Keratinocyte (primary cell): ENCODE measurements at regions not wholly inside any gene's neighbourhood (a gene's known extent, or its start where the extent isn't known, plus 50 kb on each side); places are given as distances from the start of the nearest gene placed in this dataset.

Source experiments
- DNase-seq: peaks from one replicate; pipeline ENCODE4 v3.0.0-alpha.2; 2011; ENCODE audit warnings: low read depth, missing footprints, low spot score
- FAIRE-seq: peaks from 2 replicates; lab custom pipeline; 2011; peaks lifted over from hg19 to GRCh38; lab: Jason Lieb, UNC
- H2AFZ ChIP-seq: 2 replicates; pipeline ENCODE4 v1.6.0; 2012; ENCODE audit warnings: low read length, control low read depth, inconsistent platforms; ENCODE audit not compliant: control insufficient read depth
- H3K27ac ChIP-seq: 2 replicates; pipeline ENCODE4 v1.5.1; 2011; ENCODE audit warnings: low read length; ENCODE audit not compliant: control insufficient read depth, insufficient read depth
- H3K27me3 ChIP-seq: 3 replicates; pipeline ENCODE4 v1.6.0; 2011; ENCODE audit warnings: low read length; ENCODE audit not compliant: control insufficient read depth, insufficient read depth; ENCODE audit errors: extremely low read depth
- H3K36me3 ChIP-seq, 2 experiments: 2 replicates in 1 of 2; 3 replicates in 1 of 2; pipeline ENCODE4 v1.5.1; 2011; ENCODE audit warnings: low read length in 2 of 2, mild to moderate bottlenecking in 1 of 2; ENCODE audit not compliant: control insufficient read depth in 2 of 2, insufficient read depth in 2 of 2; ENCODE audit errors: extremely low read depth in 1 of 2
- H3K4me1 ChIP-seq: 3 replicates; pipeline ENCODE4 v1.5.1; 2011; ENCODE audit warnings: low read length; ENCODE audit not compliant: control insufficient read depth, insufficient read depth; ENCODE audit errors: extremely low read depth
- H3K4me2 ChIP-seq: 3 replicates; pipeline ENCODE4 v1.6.0; 2011; ENCODE audit warnings: low read depth, low read length; ENCODE audit not compliant: control insufficient read depth, insufficient read depth; ENCODE audit errors: extremely low read depth
- H3K4me3 ChIP-seq, 3 experiments: fragments of 200-600 bp in 1 of 3; sonication (generic) in 1 of 3; 2 replicates in 2 of 3; 3 replicates in 1 of 3; pipeline ENCODE4 v1.5.1; 2011 to 2016; ENCODE audit warnings: low read length in 3 of 3, mild to moderate bottlenecking in 3 of 3, control low read depth in 2 of 3, inconsistent platforms in 1 of 3, low read depth in 1 of 3, mixed read lengths in 1 of 3, mixed run types in 1 of 3, moderate library complexity in 1 of 3; ENCODE audit not compliant: control insufficient read depth in 2 of 3, insufficient read depth in 2 of 3; ENCODE audit errors: extremely low read depth in 1 of 3
- H3K79me2 ChIP-seq: 2 replicates; pipeline ENCODE4 v1.6.0; 2012; ENCODE audit warnings: low read length; ENCODE audit not compliant: control insufficient read depth, insufficient read depth
- H3K9ac ChIP-seq: 3 replicates; pipeline ENCODE4 v1.6.0; 2011; ENCODE audit warnings: low read length; ENCODE audit not compliant: control insufficient read depth, insufficient read depth; ENCODE audit errors: extremely low read depth
- H3K9me1 ChIP-seq: 3 replicates; pipeline ENCODE4 v1.6.0; 2011; ENCODE audit warnings: low read length; ENCODE audit not compliant: control insufficient read depth, insufficient read depth; ENCODE audit errors: extremely low read depth
- H3K9me3 ChIP-seq: 2 replicates; pipeline ENCODE4 v1.5.1; 2012; ENCODE audit warnings: low read depth, low read length; ENCODE audit not compliant: control insufficient read depth
- H4K20me1 ChIP-seq: 3 replicates; pipeline ENCODE4 v1.6.0; 2011; ENCODE audit warnings: low read length; ENCODE audit not compliant: control insufficient read depth, insufficient read depth; ENCODE audit errors: extremely low read depth
- EZH2 ChIP-seq: IDR thresholded peaks from one replicate; pipeline ENCODE4 v1.6.1; 2012; ENCODE audit warnings: inconsistent platforms, mild to moderate bottlenecking, low read length, moderate library complexity
- dilution Hi-C: fragments of 300-500 bp; cut with MboI; formaldehyde crosslinking; loops from one replicate; pipeline ENCODE4 v1.7.0; 2020; ENCODE audit warnings: low sequenced_read_pairs; ENCODE audit not compliant: extremely low pct_ligation_motif_present
- TF ChIP-seq, protein P1 (sequence below), 3 experiments: IDR thresholded peaks in 1 of 3; conservative IDR thresholded peaks in 1 of 3; optimal IDR thresholded peaks in 1 of 3; 2 replicates in 2 of 3; 3 replicates in 1 of 3; pipeline versions ENCODE3 to v1.5.1; 2011; ENCODE audit warnings: low read length in 3 of 3, mild to moderate bottlenecking in 3 of 3, moderate library complexity in 2 of 3, control low read depth in 1 of 3, inconsistent platforms in 1 of 3; ENCODE audit not compliant: insufficient read depth in 2 of 3; ENCODE audit errors: extremely low read depth in 1 of 3

DNA sequence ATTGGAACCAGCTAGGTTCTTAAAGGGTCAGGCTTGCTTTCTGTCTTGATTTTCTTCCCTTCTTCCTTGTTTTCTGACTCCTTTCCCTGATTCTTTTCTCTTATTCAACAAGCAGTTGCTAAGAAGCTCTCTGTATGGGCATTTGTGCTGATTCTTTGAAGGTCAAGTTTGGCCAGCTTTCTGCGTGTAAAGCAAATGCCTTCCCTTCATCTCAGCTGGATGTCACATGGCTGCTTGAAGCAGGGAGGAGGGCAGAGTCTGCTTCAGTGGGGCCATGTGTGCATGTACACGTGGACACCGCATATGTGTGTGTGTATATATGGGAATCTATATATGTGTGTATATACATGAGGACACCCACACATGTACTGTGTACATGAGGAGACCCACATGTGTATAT lies 139.9 kb upstream of the ATP6AP2 start:
- Histone ChIP-seq H3K4me2 (no peak overlapping the region), H2AFZ (no peak overlapping the region), H3K9ac (no peak overlapping the region), H3K27me3 (no peaks in the 10 kb centered on the region), H3K36me3 (no peaks in the 10 kb centered on the region), H3K4me3 (no peak overlapping the region), H3K79me2 (no peaks in the 10 kb centered on the region), H4K20me1 (no peaks in the 10 kb centered on the region), H3K27ac (no peak overlapping the region), H3K9me1 (no peaks in the 10 kb centered on the region), H3K4me1 (peaks cover 5% of the 10 kb centered on the region), H3K9me3 (no peaks in the 10 kb centered on the region)
- FAIRE-seq (no peak), DNase-seq (no peak)
- no peak for TF ChIP-seq EZH2
- TF ChIP-seq, protein P1, sequence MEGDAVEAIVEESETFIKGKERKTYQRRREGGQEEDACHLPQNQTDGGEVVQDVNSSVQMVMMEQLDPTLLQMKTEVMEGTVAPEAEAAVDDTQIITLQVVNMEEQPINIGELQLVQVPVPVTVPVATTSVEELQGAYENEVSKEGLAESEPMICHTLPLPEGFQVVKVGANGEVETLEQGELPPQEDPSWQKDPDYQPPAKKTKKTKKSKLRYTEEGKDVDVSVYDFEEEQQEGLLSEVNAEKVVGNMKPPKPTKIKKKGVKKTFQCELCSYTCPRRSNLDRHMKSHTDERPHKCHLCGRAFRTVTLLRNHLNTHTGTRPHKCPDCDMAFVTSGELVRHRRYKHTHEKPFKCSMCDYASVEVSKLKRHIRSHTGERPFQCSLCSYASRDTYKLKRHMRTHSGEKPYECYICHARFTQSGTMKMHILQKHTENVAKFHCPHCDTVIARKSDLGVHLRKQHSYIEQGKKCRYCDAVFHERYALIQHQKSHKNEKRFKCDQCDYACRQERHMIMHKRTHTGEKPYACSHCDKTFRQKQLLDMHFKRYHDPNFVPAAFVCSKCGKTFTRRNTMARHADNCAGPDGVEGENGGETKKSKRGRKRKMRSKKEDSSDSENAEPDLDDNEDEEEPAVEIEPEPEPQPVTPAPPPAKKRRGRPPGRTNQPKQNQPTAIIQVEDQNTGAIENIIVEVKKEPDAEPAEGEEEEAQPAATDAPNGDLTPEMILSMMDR (optimal IDR thresholded peaks at IDR 0.05 in 1 of 3, IDR thresholded peaks at IDR 0.05 in 1 of 3, conservative IDR thresholded peaks at IDR 0.05 in 1 of 3; ENCODE audit: extremely low read depth in 1 of 3, insufficient read depth in 2 of 3, low read length in 3 of 3), result no peak
- dilution Hi-C loops, result no loop called here

DNA sequence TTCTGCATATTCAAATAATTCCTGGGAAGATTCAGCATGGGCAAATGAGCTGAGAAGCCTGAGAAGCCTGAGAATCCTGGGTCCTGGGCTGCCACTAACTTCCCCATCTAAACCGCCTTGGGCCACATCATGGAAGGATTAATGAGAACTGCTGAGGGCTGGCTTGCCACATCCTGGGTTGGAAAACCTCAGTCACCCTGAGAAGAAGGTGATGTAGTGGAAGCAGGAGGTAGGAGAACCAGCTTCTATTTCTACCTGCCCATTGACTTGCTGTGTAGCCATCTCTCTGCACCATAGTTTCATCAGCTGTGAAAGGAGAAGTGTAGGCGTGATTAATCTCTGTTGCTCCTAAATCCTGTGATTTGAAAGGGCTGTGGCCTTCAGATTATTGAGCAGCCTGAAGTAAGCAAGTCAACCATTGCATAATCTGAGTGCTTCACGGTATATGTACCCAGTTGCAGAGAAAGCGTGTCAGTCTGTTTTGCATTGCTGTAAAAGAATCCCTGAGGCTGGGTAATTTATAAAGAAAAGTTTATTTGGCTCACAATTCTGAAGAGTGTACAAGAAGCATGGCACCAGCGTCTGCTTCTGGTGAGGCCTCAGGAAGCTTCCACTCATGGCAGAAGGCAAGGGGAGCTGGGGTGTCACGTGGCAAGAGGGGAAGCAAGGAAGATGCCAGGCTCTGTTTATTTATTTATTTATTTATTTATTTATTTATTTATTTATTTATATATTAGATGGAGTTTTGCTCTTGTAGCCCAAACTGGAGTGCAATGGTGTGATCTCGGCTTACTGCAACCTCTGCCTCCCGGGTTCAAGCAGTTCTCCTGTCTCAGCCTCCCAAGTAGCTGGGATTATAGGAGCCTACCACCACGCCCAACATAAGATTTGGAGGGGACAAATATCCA lies 140.9 kb upstream of the ATP6AP2 start:
- dilution Hi-C loops, result no loop called here
- Histone ChIP-seq H3K27me3 (no peaks in the 10 kb centered on the region), H3K9ac (no peak overlapping the region), H2AFZ (no peak overlapping the region), H3K4me1 (peaks cover 5% of the 10 kb centered on the region), H3K4me3 (no peak overlapping the region), H3K9me1 (no peaks in the 10 kb centered on the region), H3K9me3 (no peaks in the 10 kb centered on the region), H3K27ac (no peak overlapping the region), H4K20me1 (no peaks in the 10 kb centered on the region), H3K79me2 (no peaks in the 10 kb centered on the region), H3K4me2 (no peak overlapping the region), H3K36me3 (no peaks in the 10 kb centered on the region)
- DNase-seq, result no peak
- FAIRE-seq, result no peak
- TF ChIP-seq, protein P1 (optimal IDR thresholded peaks at IDR 0.05 in 1 of 3, IDR thresholded peaks at IDR 0.05 in 1 of 3, conservative IDR thresholded peaks at IDR 0.05 in 1 of 3; ENCODE audit: extremely low read depth in 1 of 3, insufficient read depth in 2 of 3, low read length in 3 of 3), result no peak
- no peak for TF ChIP-seq EZH2
